ENCODE measurements at regions not wholly inside any gene's neighbourhood (a gene's known extent, or its start where the extent isn't known, plus 50 kb on each side); places are given as distances from the start of the nearest gene placed in this dataset.
A peak's percentile ranks its signal among the peaks of the same experiment; 100 is the strongest.

GRCh38 chr7:26097837-26098668, 53.9 kb upstream of the NFE2L3 start:
- H2AFZ ChIP-seq (ENCODE audit: low read depth, low read length) = no peak overlapping the region
- no peak for FAIRE-seq

GRCh38 chr7:26099236-26099635, 52.8 kb upstream of the NFE2L3 start:
- H3K27ac ChIP-seq (ENCODE audit: low read depth, low read length) = no peak overlapping the region
- H3K4me3 Mint-ChIP-seq (ENCODE audit: unreplicated experiment) = no peak overlapping the region
- H3K27me3 ChIP-seq (ENCODE audit: insufficient read depth, low read length) = no peaks in the 10 kb centered on the region
- H3K79me2 ChIP-seq (ENCODE audit: insufficient read depth, low read length) = no peaks in the 10 kb centered on the region
- H4K20me1 ChIP-seq (ENCODE audit: insufficient read depth, low read length) = no peaks in the 10 kb centered on the region
- DNase-seq (ENCODE audit: low read depth) (no peak), FAIRE-seq (no peak)
- no peak overlapping the region for H3K4me2 ChIP-seq (ENCODE audit: low read length)
- no peaks in the 10 kb centered on the region for H3K9me3 ChIP-seq (ENCODE audit: insufficient read depth, low read depth, low read length)
- H3K36me3 ChIP-seq (ENCODE audit: insufficient read depth, low read length) = no peaks in the 10 kb centered on the region
- H3K4me3 ChIP-seq (ENCODE audit: insufficient read depth, low read depth, low read length) = no peak overlapping the region
- no peak for TF ChIP-seq CTCF (IDR thresholded peaks at IDR 0.05; ENCODE audit: insufficient read depth, low read depth, low read length)
- no peak for TF ChIP-seq EZH2 (IDR thresholded peaks at IDR 0.05; ENCODE audit: insufficient read depth, low read length)
- no peaks in the 10 kb centered on the region for H3K4me1 ChIP-seq (ENCODE audit: insufficient read depth, low read length)
- H3K27me3 Mint-ChIP-seq (ENCODE audit: low read depth, unreplicated experiment) = no peaks in the 10 kb centered on the region
- no peaks in the 10 kb centered on the region for H3K36me3 Mint-ChIP-seq (ENCODE audit: low read depth, unreplicated experiment)
- H3K9ac ChIP-seq (ENCODE audit: low read length) = no peak overlapping the region
- no peak overlapping the region for H3K27ac Mint-ChIP-seq (ENCODE audit: unreplicated experiment)
- H2AFZ ChIP-seq (ENCODE audit: low read depth, low read length) = no peak overlapping the region
- peaks cover 4% of the 10 kb centered on the region for H3K4me1 Mint-ChIP-seq (ENCODE audit: low read depth, unreplicated experiment)
- no peaks in the 10 kb centered on the region for H3K9me3 Mint-ChIP-seq (ENCODE audit: unreplicated experiment)

More at GRCh38 chr7:26097837-26098668, 53.9 kb upstream of the NFE2L3 start:
- H3K36me3 Mint-ChIP-seq (ENCODE audit: low read depth, unreplicated experiment) = no peaks in the 10 kb centered on the region
- H3K9ac ChIP-seq (ENCODE audit: low read length) = no peak overlapping the region
- H3K4me1 ChIP-seq (ENCODE audit: insufficient read depth, low read length) = no peaks in the 10 kb centered on the region
- H3K27me3 Mint-ChIP-seq (ENCODE audit: low read depth, unreplicated experiment) = no peaks in the 10 kb centered on the region
- no peaks in the 10 kb centered on the region for H4K20me1 ChIP-seq (ENCODE audit: insufficient read depth, low read length)
- H3K27me3 ChIP-seq (ENCODE audit: insufficient read depth, low read length) = no peaks in the 10 kb centered on the region
- peak overlapping the region; percentile 64 for H3K27ac Mint-ChIP-seq (ENCODE audit: unreplicated experiment)
- no peak for DNase-seq (ENCODE audit: low read depth)
- no peak overlapping the region for H3K27ac ChIP-seq (ENCODE audit: low read depth, low read length)
- no peak overlapping the region for H3K4me3 Mint-ChIP-seq (ENCODE audit: unreplicated experiment)
- H3K9me3 Mint-ChIP-seq (ENCODE audit: unreplicated experiment) = no peaks in the 10 kb centered on the region
- H3K79me2 ChIP-seq (ENCODE audit: insufficient read depth, low read length) = no peaks in the 10 kb centered on the region
- no peaks in the 10 kb centered on the region for H3K36me3 ChIP-seq (ENCODE audit: insufficient read depth, low read length)
- H3K4me3 ChIP-seq (ENCODE audit: insufficient read depth, low read depth, low read length) = no peak overlapping the region
- peaks cover 4% of the 10 kb centered on the region for H3K4me1 Mint-ChIP-seq (ENCODE audit: low read depth, unreplicated experiment)
- TF ChIP-seq EZH2 (IDR thresholded peaks at IDR 0.05; ENCODE audit: insufficient read depth, low read length) (no peak), CTCF (IDR thresholded peaks at IDR 0.05; ENCODE audit: insufficient read depth, low read depth, low read length) (no peak)
- H3K4me2 ChIP-seq (ENCODE audit: low read length) = no peak overlapping the region
- H3K9me3 ChIP-seq (ENCODE audit: insufficient read depth, low read depth, low read length) = no peaks in the 10 kb centered on the region

All from astrocyte (in vitro differentiated cells and primary cell).